Panc1 (cell line): ENCODE measurements at regions not wholly inside any gene's neighbourhood (a gene's known extent, or its start where the extent isn't known, plus 50 kb on each side); places are given as distances from the start of the nearest gene placed in this dataset.

ENCODE experiments used
- POLR2AphosphoS5 ChIP-seq: IDR thresholded peaks from 2 replicates; pipeline ENCODE4 v1.6.1; 2012; ENCODE audit warnings: mild to moderate bottlenecking, low read depth, low read length, moderate library complexity
- TF ChIP-seq, protein P1 (sequence below): fragments of 450-650 bp; IDR thresholded peaks from 2 replicates; pipeline ENCODE4 v1.5.1; 2017; ENCODE audit warnings: mild to moderate bottlenecking

DNA sequence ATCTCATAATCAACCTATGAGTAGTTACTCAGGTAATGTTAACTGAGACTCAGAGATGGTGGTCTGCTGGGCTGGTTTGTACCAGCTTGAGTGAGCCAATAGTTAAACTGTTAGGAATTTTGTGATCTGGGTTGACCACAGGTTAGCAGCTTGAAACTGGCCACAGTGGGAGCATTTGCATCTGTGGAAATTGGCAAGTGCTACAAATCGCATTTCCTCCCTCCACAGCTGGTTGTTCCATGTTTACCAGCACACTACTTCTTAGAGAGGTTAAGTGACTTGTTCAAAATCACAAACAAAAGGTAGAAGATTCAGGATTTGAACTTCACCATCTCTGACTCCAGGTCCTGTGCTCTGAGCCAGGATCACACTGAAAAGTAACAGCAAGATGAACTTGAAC lies 446.9 kb upstream of the CLINT1 start:
- TF ChIP-seq, protein P1, sequence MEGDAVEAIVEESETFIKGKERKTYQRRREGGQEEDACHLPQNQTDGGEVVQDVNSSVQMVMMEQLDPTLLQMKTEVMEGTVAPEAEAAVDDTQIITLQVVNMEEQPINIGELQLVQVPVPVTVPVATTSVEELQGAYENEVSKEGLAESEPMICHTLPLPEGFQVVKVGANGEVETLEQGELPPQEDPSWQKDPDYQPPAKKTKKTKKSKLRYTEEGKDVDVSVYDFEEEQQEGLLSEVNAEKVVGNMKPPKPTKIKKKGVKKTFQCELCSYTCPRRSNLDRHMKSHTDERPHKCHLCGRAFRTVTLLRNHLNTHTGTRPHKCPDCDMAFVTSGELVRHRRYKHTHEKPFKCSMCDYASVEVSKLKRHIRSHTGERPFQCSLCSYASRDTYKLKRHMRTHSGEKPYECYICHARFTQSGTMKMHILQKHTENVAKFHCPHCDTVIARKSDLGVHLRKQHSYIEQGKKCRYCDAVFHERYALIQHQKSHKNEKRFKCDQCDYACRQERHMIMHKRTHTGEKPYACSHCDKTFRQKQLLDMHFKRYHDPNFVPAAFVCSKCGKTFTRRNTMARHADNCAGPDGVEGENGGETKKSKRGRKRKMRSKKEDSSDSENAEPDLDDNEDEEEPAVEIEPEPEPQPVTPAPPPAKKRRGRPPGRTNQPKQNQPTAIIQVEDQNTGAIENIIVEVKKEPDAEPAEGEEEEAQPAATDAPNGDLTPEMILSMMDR, result no peak
- no peak for TF ChIP-seq POLR2AphosphoS5
